SK-N-SH (cell line): ENCODE measurements at regions not wholly inside any gene's neighbourhood (a gene's known extent, or its start where the extent isn't known, plus 50 kb on each side); places are given as distances from the start of the nearest gene placed in this dataset.

Source experiments
- CTCF ChIA-PET: fragments of 300-600, 350-600 bp; formaldehyde crosslinking; extraction: SDS; loops from one replicate; lab custom pipeline; 2021; lab: Yijun Ruan, JAX
- POLR2A ChIA-PET: fragments of 350-600 bp; sonication (Branson Sonifier 250); formaldehyde crosslinking; extraction: SDS; loops from one replicate; lab custom pipeline; 2020; ENCODE audit warnings: antibody characterized with exemption, inconsistent platforms; lab: Yijun Ruan, JAX
- DNase-seq: peaks from one replicate; pipeline ENCODE4 v3.0.0; 2012
- H2AFZ ChIP-seq: fragments of 200-600 bp; sonication (generic); 2 replicates; pipeline ENCODE4 v1.8.1; 2016; ENCODE audit warnings: antibody characterized with exemption, mild to moderate bottlenecking, low read depth
- H3F3A ChIP-seq: fragments of 200-600 bp; sonication (generic); replicated peaks from 2 replicates; pipeline ENCODE3; 2016; ENCODE audit warnings: antibody characterized with exemption, mild to moderate bottlenecking; ENCODE audit not compliant: insufficient read depth
- H3K27ac ChIP-seq, 2 experiments: fragments of 200-500 bp in 1 of 2; fragments of 200-600 bp in 1 of 2; sonication (Bioruptor generic) in 1 of 2; sonication (generic), shearing (Covaris generic) in 1 of 2; 2 replicates each; pipeline versions ENCODE4 v1.5.1 to v1.6.1; 2014 to 2016; ENCODE audit warnings: low read depth in 2 of 2, inconsistent platforms in 1 of 2, low read length in 1 of 2, mild to moderate bottlenecking in 1 of 2, mixed read lengths in 1 of 2
- H3K27me3 ChIP-seq: fragments of 200-600 bp; sonication (generic), shearing (Covaris generic); 2 replicates; pipeline ENCODE4 v1.6.1; 2016; ENCODE audit warnings: mixed run types; ENCODE audit not compliant: insufficient read depth
- H3K36me3 ChIP-seq, 2 experiments: fragments of 200-500 bp in 1 of 2; fragments of 200-600 bp in 1 of 2; sonication (Bioruptor generic) in 1 of 2; sonication (generic) in 1 of 2; replicated peaks in 1 of 2; 2 replicates each; pipeline versions ENCODE3 to v1.5.1; 2014 to 2016; ENCODE audit warnings: low read length in 1 of 2, mild to moderate bottlenecking in 1 of 2; ENCODE audit not compliant: insufficient read depth in 2 of 2, control insufficient read depth in 1 of 2
- H3K4me1 ChIP-seq, 2 experiments: fragments of 200-500 bp in 1 of 2; fragments of 200-600 bp in 1 of 2; sonication (Bioruptor generic) in 1 of 2; sonication (generic), shearing (Covaris generic) in 1 of 2; 2 replicates each; pipeline versions ENCODE4 v1.5.1 to v1.6.1; 2014 to 2016; ENCODE audit warnings: low read depth in 1 of 2, low read length in 1 of 2, mixed run types in 1 of 2; ENCODE audit not compliant: insufficient read depth in 2 of 2, control insufficient read depth in 1 of 2
- H3K4me2 ChIP-seq: fragments of 200-600 bp; sonication (generic), shearing (Covaris generic); 2 replicates; pipeline ENCODE4 v1.6.1; 2017; ENCODE audit warnings: mixed run types
- H3K4me3 ChIP-seq, 2 experiments: fragments of 200-500 bp in 1 of 2; fragments of 200-600 bp in 1 of 2; sonication (Bioruptor generic) in 1 of 2; sonication (generic), shearing (Covaris generic) in 1 of 2; 2 replicates each; pipeline versions ENCODE4 v1.5.1 to v1.8.1; 2014 to 2016; ENCODE audit warnings: low read depth in 2 of 2, inconsistent platforms in 1 of 2, low read length in 1 of 2, mild to moderate bottlenecking in 1 of 2, mixed read lengths in 1 of 2, moderate library complexity in 1 of 2
- H3K79me2 ChIP-seq: fragments of 200-600 bp; sonication (generic); 2 replicates; pipeline ENCODE4 v1.8.1; 2017; ENCODE audit warnings: mild to moderate bottlenecking; ENCODE audit not compliant: insufficient read depth
- H3K9ac ChIP-seq: fragments of 200-600 bp; sonication (generic); 2 replicates; pipeline ENCODE4 v1.6.1; 2017; ENCODE audit warnings: mixed run types
- H3K9me2 ChIP-seq: fragments of 200-600 bp; sonication (generic); 2 replicates; pipeline ENCODE4 v1.6.1; 2017; ENCODE audit warnings: mixed run types
- H3K9me3 ChIP-seq: fragments of 200-600 bp; sonication (generic); 2 replicates; pipeline ENCODE4 v1.6.1; 2017; ENCODE audit warnings: mixed run types, mild to moderate bottlenecking, moderate library complexity
- H4K20me1 ChIP-seq: fragments of 200-600 bp; sonication (generic); 2 replicates; pipeline ENCODE4 v1.6.1; 2017; ENCODE audit warnings: mild to moderate bottlenecking, mixed run types; ENCODE audit not compliant: insufficient read depth
- CTCF ChIP-seq: fragments of 200-600 bp; sonication (generic); IDR thresholded peaks from 2 replicates; pipeline ENCODE4 v1.6.1; 2017; ENCODE audit warnings: antibody characterized with exemption, mild to moderate bottlenecking, moderate library complexity
- ELF1 ChIP-seq: IDR thresholded peaks from 2 replicates; pipeline ENCODE4 v1.4.0; 2012
- EP300 ChIP-seq, 2 experiments: IDR thresholded peaks; 2 replicates each; pipeline versions ENCODE4 v1.4.0 to v1.6.1; 2012; ENCODE audit warnings: borderline replicate concordance in 1 of 2, low read depth in 1 of 2, low read length in 1 of 2
- FOXJ3 ChIP-seq: sonication (generic); formaldehyde crosslinking; IDR thresholded peaks from 2 replicates; pipeline ENCODE4 v1.5.1; 2020; ENCODE audit warnings: mild to moderate bottlenecking, missing genetic modification reagents
- JUND ChIP-seq: IDR thresholded peaks from 2 replicates; pipeline ENCODE4 v1.4.0; 2012
- PBX3 ChIP-seq: IDR thresholded peaks from 2 replicates; pipeline ENCODE4; 2012
- RAD21 ChIP-seq: IDR thresholded peaks from 2 replicates; pipeline ENCODE4 v1.6.1; 2012; ENCODE audit warnings: mild to moderate bottlenecking, low read length
- REST ChIP-seq: IDR thresholded peaks from 2 replicates; pipeline ENCODE4 v1.6.1; 2012; ENCODE audit warnings: mild to moderate bottlenecking, low read depth, low read length, moderate library complexity
- RFX5 ChIP-seq: IDR thresholded peaks from 2 replicates; pipeline ENCODE4 v1.6.1; 2012; ENCODE audit warnings: mild to moderate bottlenecking, improper control_type of control experiment, low read length
- SIN3A ChIP-seq: IDR thresholded peaks from 2 replicates; pipeline ENCODE4 v1.6.1; 2012; ENCODE audit warnings: low read depth, mild to moderate bottlenecking, low read length, moderate library complexity, borderline replicate concordance
- SMC3 ChIP-seq: IDR thresholded peaks from 2 replicates; pipeline ENCODE4 v1.6.1; 2012; ENCODE audit warnings: low read depth, low read length, improper control_type of control experiment
- TAF1 ChIP-seq: IDR thresholded peaks from 2 replicates; pipeline ENCODE4 v1.6.1; 2012; ENCODE audit warnings: low read depth, mild to moderate bottlenecking, low read length, moderate library complexity, borderline replicate concordance
- TCF12 ChIP-seq: IDR thresholded peaks from 2 replicates; pipeline ENCODE4 v1.4.0; 2012
- USF2 ChIP-seq: fragments of 150-350 bp; IDR thresholded peaks from 2 replicates; pipeline ENCODE4 v1.6.1; 2017; ENCODE audit warnings: antibody characterized with exemption, low read length, low read depth, borderline replicate concordance
- WGBS: methylation state at CpG from one replicate; pipeline ENCODE4 v1.1.6; 2017; ENCODE audit warnings: low lambda C conversion rate; 5-methylcytosine and 5-hydroxymethylcytosine counted together

GRCh38 chr12:111041091-111041490 is 120.7 kb upstream of the MYL2 start (continued):
- TF ChIP-seq FOXJ3 (CRISPR knock-in tag) (no peak), SMC3 (no peak)

- H3K27ac ChIP-seq, result no peak overlapping the region
- H2AFZ ChIP-seq, result no peak overlapping the region
- H3K4me1 ChIP-seq, result peaks cover 0 to 2% of the 10 kb centered on the region in 2 experiments; a peak in 1 of 4 replicates
- no peaks in the 10 kb centered on the region for H3K9me2 ChIP-seq
- H3K9me3 ChIP-seq, result no peaks in the 10 kb centered on the region
- H3K36me3 ChIP-seq, result no peaks in the 10 kb centered on the region
- H3K4me3 ChIP-seq, result no peak overlapping the region
- no peaks in the 10 kb centered on the region for H3K79me2 ChIP-seq
- H3F3A ChIP-seq, result no peaks in the 10 kb centered on the region
- 34% methylated on average over 3 of the region's 3 CpGs for WGBS
- TF ChIP-seq RAD21, result no peak
- TF ChIP-seq REST, result no peak
- no peak for TF ChIP-seq CTCF
- TF ChIP-seq TCF12, result no peak
- no peak for DNase-seq
- H4K20me1 ChIP-seq, result no peaks in the 10 kb centered on the region
- H3K9ac ChIP-seq, result no peak overlapping the region
- no peak overlapping the region for H3K4me2 ChIP-seq
- H3K27me3 ChIP-seq, result peaks cover 21% of the 10 kb centered on the region
- ChIA-PET POLR2A (no interaction called here), CTCF (no interaction called here)
Observed at GRCh38 chr12:111040690-111041089, 120.3 kb upstream of the MYL2 start.

- ChIA-PET CTCF (interaction anchor here (0.8 to 1.3 kb wide), 2 partner anchors 11 to 13 kb away, joined by 3 to 4 read pairs; no protein-coding TSS in a partner anchor), POLR2A (no interaction called here)
- peaks cover 0 to 4% of the 10 kb centered on the region in 2 experiments; a peak in 1 of 4 replicates for H3K4me1 ChIP-seq
- no peak overlapping the region for H3K4me2 ChIP-seq
- H2AFZ ChIP-seq, result no peak overlapping the region
- H3K4me3 ChIP-seq, result no peak overlapping the region
- no peak overlapping the region for H3K27ac ChIP-seq
- no peak for DNase-seq
- H3F3A ChIP-seq, result no peaks in the 10 kb centered on the region
- H4K20me1 ChIP-seq, result no peaks in the 10 kb centered on the region
- H3K9me3 ChIP-seq, result no peaks in the 10 kb centered on the region
- TF ChIP-seq RAD21 (no peak), ELF1 (no peak), SMC3 (no peak), TAF1 (no peak), RFX5 (no peak), JUND (no peak), EP300 (IDR thresholded peaks at IDR 0.05; ENCODE audit: borderline replicate concordance in 1 of 2, low read depth in 1 of 2, low read length in 1 of 2) (no peak), FOXJ3 (CRISPR knock-in tag) (no peak), USF2 (no peak), PBX3 (no peak), SIN3A (no peak)
- H3K9me2 ChIP-seq, result no peaks in the 10 kb centered on the region
- WGBS, result 53% methylated on average over 5 of the region's 5 CpGs
- no peaks in the 10 kb centered on the region for H3K79me2 ChIP-seq
- no peak overlapping the region for H3K9ac ChIP-seq
- no peaks in the 10 kb centered on the region for H3K36me3 ChIP-seq
- H3K27me3 ChIP-seq, result peaks cover 22% of the 10 kb centered on the region
Observed at GRCh38 chr12:111038941-111039340, 118.6 kb upstream of the MYL2 start.
